NCI-H2171 treated with DMSO at 0.1 percent for 48 hours (cell line): ENCODE measurements at regions not wholly inside any gene's neighbourhood (a gene's known extent, or its start where the extent isn't known, plus 50 kb on each side); places are given as distances from the start of the nearest gene placed in this dataset.
"Not testable (repeated sequence)": the region's sequence is repeated elsewhere in the genome, so short reads cannot be mapped to it uniquely, and the experiment has no call there.

Experiments used
- DNase-seq: peaks from one replicate; lab custom pipeline; 2025; lab: John Stamatoyannopoulos, UW

DNA sequence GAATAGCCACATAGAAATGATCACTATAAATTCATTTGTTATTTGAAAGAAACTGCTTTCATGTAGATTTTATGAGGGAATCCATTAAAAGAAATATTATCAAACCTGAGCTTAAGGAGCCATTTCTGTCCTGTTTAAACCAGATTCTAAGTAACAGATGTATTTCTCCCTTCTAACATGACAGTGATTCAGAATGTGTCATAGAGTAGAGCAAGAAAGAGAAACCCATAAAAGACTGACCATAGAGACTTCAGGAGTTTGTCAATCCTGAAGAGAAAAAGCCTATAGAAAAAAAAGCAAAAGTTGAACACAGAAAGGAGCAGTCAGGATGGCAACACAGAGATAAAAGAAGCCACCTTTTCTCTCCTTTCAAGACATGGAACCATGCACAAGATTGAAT lies 390.6 kb downstream of the PRIM2 start:
- not testable (repeated sequence) for DNase-seq

DNA sequence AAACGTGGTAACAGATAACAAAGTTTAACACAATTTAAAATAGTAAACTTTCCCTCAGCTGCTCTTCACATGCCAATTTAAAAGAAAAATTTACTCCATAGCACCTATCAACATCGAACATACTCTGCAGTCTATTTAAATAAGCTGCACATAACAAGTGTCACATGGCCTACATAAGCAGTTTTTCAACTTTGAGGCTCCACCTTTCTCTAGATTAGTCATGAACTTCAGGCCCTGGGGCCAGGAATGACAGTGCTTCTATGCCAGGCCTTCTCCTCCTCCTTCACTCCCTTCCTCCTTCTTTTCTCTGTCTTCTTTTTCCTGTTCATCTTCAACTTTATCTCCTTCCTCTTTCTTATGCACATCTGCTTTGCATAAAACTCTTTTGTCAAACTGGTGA lies 405.1 kb downstream of the PRIM2 start:
- not testable (repeated sequence) for DNase-seq

DNA sequence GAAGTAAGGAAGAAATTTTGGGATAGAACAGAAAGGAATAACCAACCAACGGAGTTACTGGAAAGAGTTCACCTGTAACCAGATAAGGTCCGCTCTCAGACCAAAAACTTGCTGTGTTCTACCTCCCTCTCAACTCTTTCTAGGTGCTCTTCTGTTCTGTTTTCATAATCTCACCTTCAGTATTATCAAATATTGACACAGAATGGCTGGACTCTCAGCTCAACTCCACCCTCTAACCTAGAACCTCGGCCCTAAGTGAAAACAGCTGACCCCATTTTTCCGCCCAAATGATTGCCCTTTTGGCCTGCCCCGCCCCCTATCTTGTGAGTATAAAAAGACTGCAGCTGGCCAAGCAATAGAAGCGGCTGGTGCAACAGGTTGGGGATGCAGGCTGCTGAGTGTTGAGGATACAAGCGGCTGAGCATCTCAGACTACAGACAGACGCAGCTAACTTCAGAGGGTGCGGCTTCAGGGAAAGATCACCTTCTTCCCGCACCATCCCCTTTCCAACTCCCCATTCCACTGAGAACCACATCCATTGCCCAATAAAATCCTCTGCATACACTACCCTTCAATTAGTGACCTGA lies 406.5 kb downstream of the PRIM2 start:
- DNase-seq: not testable (repeated sequence)

DNA sequence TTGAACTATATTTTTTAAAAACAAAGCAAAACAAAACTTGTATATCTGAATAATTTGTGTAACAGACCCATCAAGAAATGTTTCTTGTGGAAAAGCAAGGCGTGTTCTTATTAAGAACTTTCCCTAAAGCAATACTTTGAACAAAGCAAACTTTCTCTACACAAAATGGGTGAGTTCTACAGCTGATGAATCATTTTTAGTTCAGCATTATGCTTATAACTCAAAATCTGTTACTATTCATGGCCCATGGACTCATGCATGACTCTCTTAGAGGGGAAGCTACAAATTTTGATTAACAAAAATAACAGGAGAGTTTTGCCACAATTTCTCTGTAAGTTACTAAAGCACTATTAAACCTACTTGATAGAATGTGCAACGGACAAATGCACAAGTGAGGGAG lies 412.0 kb downstream of the PRIM2 start:
- DNase-seq: not testable (repeated sequence)

DNA sequence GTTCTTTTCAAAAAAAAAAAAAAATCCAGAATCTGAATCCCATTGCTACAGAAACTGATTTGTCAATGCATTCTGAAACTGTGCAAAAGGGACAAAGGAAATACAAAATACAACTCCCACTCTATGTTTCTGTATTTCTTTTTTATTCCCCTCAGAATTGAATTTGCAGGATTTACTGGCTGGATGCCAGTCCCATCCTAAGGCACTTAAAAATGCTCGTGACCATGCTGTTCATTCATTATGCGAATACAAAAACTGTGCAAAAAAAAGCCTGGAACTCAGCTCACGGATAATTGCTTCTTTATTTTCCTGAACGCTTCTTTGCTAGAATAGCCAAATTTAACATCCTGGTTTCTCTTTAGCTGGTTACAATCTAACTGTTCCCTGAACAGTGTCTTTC lies 413.3 kb downstream of the PRIM2 start:
- DNase-seq: not testable (repeated sequence)

DNA sequence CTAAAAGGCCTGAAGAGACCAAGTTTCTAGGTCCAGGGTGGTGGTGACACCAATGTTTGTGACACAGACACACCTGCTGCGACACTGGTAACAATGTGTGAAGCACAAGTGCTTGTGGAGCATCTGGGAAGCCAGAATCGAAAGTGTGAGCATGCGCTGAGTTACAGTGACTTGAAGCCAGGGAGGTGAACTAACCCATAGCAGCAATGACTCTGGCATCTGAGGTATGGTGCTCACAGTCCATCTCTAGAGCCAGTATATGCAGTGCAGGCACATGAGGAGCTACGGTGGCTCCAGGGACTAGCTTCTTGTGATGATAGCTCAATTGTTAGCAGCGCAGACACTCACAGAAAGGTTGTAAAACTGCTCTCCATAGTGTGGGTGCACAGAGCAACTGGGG lies 430.3 kb downstream of the PRIM2 start:
- not testable (repeated sequence) for DNase-seq

DNA sequence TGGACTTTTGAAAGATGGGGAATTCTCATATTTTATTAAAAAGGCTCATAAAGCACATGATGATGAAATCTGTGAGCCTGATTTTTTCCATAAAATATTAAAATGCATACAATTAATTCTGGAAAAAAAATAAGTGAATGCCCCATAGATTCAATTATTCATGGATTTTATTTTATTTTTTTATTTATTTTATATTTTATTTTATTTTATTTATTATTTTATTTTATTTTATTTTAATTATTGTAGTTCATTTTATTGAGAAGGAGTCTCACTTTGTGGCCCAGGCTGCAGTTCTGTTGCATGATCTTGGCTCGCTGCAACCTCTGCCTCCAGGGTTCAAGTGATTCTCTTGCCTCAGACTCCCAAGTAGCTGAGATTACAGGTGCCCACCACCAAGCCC lies 442.4 kb downstream of the PRIM2 start:
- not testable (repeated sequence) for DNase-seq

DNA sequence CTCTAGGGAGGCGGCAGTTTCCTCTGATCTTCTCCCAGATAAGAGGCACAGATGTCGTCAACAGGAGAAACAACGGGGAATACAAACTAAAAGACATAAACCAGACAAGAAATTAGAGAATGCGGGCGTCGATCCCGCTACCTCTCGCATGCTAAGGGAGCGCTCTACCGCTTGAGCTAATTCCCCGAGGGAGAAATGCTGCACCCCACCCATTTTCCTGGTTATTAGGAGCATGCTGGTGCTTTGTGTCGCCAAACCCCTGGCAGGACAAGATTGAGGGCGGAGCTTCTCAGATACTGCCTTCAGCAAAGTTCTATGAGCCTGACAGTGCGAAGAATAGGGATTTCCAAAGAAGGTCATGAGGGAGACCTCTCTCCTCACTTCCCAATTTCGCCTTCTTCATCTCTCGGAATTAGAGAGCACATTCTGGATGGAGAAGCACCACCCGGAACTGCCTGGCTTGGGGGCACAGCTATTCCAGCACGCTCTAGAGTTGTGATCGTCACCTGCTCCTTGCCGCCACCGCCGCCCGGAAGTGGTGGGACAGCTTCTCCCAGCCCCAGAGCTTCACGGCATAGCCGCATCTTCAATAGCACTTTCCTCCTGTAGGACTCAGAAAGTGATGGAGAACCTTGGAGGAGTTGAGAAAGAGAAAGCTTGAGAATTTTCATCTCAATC lies 475.4 kb downstream of the PRIM2 start:
- DNase-seq: not testable (repeated sequence)

DNA sequence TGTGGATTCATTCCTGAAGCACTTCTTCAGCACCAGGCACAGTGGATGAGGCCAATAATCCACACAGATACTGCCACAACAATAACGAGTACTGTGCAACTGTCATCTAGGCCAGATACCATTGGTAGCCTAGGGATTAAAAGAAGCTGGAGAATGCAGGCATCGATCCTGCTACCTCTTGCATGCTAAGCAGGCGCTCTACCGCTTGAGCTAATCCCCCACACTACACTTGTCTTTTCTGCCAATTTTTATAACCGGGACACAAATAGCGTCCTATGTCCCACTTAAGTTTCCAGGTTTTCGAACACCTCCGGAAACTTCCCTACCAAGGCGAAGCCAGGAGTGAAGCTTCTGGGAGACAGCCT lies 475.9 kb downstream of the PRIM2 start:
- DNase-seq: not testable (repeated sequence)

DNA sequence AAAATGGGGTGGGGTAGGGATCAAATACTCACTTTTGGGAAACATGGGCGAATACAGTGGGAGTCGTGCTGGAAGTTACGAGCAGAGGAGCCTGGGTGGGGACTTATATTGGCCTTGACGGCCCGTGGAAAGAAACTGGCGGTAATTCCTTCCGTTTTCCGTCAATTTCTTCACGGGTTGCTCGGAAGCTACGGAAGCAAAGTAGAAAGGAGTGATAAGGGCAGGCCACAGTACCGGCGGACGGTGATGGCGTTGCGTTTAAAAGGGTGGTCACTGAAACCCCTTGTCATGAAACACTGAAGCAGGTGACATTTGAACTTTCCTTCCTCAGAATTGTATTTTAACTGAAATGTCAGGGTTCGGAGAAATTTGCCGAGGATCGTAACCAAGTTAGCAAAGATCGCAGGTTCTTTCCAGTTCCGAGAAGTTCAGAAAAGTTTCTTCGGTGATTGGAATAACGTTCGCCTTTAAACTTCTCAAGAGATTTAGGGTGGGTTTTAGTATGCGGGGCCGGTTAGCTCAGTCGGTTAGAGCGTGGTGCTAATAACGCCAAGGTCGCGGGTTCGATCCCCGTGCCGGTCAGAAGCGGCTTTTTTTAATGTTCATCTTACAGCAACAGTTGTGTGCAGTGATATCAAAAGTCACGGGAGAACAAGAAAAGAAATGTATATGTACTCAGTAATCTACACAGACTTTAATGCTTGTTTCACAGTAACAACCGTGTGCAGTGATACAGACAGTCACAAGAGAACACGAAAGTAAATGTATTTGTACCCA lies 482.5 kb downstream of the PRIM2 start:
- DNase-seq: not testable (repeated sequence)

DNA sequence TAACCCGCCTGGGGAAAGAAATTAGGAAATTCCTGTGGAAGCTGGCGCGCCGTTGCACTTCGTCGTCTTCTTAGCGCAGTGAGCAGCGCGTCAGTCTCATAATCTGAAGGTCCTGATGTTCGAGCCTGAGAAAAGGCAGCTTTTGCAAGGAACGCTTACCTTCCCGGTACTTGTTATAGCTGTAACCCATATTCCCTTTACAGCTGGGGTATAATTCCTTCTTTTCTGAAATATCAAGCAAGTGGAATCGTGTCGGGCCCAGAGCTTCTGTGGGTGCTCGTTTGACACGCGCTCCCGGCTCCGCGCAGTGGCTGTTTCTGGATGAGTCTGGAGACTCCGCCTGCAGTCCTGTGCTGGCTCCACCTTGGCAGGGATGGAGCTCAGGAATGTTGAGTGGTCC lies 491.2 kb downstream of the PRIM2 start:
- not testable (repeated sequence) for DNase-seq

DNA sequence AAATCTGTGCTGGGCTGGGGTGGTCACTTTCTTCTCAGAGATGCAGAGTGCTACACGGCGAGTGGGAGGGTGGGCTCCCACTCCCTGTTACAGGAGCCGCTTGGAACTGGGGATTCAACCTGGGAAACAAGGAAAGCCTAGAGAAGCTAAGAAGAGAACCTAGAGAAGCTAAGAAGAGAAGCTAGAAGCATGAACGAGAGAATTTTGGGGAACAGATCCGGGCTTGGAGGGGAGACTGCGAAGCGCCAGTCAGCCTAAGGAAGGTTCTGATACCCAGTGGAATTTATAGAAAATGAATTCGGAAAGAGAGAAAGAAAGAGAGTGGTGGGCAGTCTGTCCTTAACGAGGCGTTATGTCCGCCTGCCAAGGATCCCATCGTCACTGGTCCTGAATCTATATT lies 492.0 kb downstream of the PRIM2 start:
- DNase-seq: not testable (repeated sequence)

DNA sequence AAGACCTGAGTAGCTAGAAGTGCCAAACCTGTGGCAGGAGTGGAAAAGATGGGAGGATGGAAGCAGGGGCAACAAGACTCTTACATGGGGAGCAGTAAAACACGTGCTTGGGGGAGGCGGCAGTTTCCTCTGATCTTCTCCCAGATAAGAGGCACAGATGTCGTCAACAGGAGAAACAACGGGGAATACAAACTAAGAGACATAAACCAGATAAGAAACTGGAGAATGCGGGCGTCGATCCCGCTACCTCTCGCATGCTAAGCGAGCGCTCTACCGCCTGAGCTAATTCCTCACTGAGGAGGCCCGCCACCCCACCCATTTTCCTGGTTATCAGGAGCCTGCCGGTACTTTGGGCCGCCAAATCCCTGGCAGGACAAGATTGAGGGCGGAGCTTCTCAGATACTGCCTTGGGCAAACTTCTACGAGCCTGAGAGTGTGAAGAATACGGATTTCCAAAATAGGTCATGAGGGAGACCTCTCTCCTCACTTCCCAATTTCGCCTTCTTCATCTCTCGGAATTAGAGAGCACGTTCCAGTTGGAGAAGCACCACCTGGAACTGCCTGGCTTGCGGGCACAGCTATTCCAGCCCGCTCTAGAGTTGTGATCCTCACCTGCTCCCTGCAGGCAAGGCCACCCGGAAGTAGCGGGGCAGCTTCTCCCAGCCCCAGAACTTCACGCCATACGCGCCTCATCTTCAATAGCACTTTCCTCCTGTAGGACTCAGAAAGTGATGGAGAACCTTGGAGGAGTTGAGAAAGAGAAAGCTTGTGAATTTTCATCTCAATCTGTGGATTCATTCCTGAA lies 496.0 kb downstream of the PRIM2 start:
- DNase-seq: not testable (repeated sequence)

DNA sequence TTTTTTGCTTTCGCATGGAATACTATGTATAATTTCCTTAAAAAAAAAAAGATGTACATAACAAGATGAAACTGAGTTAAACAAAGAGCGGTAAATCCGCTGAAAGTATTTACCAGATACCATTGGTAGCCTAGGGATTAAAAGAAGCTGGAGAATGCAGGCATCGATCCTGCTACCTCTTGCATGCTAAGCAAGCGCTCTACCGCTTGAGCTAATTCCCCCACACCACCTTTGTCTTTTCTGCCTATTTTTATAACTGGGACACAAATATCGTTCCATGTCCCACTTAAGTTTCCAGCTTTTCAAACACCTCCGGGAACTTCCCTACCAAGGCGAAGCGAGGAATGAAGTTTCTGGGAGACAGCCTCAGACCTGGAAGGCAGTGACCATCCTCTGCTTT lies 498.4 kb downstream of the PRIM2 start:
- not testable (repeated sequence) for DNase-seq

DNA sequence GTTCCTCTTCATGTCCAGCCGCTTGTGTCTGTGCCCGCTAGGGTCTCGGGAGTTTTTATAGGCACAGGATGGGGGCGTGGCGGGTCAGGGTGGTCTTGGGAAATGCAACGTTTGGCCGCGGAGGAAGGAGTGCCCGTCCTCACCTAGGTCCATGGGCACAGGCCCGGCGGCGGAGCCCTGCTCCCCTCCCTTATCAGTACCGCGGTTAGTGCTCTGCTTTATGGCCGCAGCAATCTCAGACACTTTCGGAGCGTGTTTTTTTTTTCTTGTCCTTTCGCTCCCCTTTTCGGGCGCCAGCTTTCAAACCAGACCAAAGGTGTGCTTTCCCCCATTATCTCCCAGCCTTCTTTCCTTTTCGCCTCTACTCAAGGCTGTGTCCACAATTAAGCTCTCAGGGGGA lies 503.9 kb downstream of the PRIM2 start:
- not testable (repeated sequence) for DNase-seq

DNA sequence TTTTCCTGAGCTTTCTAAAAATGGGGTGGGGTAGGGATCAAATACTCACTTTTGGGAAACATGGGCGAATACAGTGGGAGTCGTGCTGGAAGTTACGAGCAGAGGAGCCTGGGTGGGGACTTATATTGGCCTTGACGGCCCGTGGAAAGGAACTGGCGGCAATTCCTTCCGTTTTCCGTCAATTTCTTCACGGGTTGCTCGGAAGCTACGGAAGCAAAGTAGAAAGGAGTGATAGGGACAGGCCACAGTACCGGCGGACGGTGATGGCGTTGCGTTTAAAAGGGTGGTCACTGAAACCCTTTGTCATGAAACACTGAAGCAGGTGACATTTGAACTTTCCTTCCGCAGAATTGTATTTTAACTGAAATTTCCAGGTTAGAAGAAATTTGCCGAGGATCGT lies 505.0 kb downstream of the PRIM2 start:
- not testable (repeated sequence) for DNase-seq

DNA sequence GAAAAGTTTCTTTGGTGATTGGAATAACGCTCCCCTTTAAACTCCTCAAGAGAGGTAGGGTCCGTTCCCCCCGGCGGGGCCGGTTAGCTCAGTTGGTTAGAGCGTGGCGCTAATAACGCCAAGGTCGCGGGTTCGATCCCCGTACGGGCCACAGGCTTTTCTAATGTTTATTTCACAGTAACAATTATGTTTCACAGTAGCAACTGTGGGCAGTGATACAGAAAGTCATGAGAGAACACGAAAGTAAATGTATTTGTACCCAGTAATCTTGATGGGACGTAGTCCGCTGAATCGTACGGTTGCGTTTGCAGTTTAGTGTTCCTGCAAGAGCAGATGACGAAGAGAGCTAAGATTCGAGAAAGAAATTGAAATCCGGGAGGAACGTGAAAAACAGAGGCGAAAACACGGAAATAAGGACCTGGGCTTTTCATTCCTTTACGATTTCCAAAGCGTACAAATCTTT lies 505.5 kb downstream of the PRIM2 start:
- DNase-seq: no peak

DNA sequence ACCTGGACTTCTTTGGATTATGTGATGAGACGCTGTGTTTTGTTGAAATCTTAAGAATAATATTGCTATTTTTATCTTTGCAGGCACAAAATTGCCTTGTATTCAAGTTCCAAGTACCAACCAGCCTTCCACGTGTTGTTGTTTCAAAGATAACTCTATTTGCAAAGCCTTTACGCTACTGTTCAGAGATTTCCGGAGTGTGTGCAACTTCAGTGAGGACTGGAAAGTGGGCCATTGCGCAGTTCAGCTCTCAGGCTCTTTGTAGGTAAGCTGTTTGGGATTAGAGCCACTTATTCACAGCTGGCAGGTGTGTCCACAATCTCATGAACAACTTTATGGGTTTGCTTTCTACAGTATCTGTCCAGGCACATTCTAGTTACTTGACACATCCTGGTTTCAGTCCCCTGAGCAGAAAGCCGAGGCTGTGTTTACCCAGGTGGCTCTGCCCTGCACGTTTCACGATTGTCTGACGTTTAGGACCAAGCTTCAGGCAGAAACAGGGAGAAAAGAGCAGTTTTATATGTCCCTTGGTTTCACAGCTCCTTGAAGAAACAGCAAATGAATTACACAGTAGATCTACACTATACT lies 520.3 kb downstream of the PRIM2 start:
- DNase-seq: not testable (repeated sequence)

DNA sequence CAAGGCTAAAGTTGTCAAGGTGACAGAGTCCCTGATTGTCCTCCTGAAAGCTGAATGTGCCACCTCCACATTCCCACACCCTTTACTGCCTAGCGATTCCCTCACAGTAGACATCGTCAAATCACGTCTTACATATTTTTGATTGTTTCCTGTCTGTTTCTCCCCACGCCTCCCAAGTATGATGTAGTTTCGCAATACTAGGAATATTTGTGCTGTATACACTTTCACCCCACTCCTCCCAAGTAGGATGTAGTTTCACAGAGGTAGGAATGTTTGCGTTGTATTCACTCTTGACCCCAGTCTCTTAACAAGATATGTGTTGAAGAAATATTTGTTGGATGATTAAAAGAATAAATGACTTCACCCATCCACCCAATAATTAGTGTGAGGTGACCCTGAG lies 524.1 kb downstream of the PRIM2 start:
- DNase-seq: not testable (repeated sequence)

DNA sequence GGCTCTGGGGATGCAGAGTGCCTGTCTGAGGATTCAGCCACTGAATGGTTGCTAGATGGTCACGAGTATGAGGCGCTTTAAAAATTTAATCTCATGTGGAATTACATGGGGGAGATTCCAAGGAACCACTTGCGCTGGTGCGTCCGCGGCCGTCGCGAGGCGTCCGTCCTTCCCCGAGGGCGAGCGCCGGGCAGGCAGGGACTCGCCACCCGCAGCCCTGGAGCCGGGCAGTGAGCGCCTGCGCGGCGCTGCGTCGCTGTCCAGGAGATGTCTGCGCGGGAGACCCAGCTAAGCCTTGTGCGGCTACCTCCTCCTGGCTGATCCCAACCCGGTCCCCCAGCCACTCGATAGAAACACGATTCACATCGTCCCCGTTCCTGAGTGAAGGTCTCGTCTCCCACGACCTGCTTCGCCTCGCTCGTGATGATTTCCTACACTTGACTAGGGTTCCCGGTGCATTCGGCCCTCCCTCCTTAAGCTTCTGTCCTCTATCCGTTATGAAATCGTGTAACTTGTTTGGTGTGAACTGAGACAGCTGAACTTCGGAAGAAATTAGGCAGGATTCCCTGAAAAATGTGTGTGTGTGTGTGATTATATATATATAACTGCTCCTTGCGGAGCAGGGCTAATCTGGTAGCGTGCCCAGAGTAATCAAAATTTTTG lies 536.4 kb downstream of the PRIM2 start:
- not testable (repeated sequence) for DNase-seq
